Adipocyte (in vitro differentiated cells): ENCODE measurements at regions not wholly inside any gene's neighbourhood (a gene's known extent, or its start where the extent isn't known, plus 50 kb on each side); places are given as distances from the start of the nearest gene placed in this dataset.

Source experiments
- DNase-seq: peaks from one replicate; pipeline ENCODE4 v3.0.0-alpha.2; 2015; ENCODE audit warnings: low read depth
- H3K27me3 ChIP-seq: replicated peaks from 2 replicates; pipeline ENCODE4 v1.7.0; 2013; ENCODE audit warnings: mild to moderate bottlenecking, low read length, moderate library complexity; ENCODE audit not compliant: control insufficient read depth, insufficient read depth
- H3K36me3 ChIP-seq: 2 replicates; pipeline ENCODE4 v1.7.0; 2013; ENCODE audit warnings: low read length, mild to moderate bottlenecking, moderate library complexity; ENCODE audit not compliant: control insufficient read depth, insufficient read depth, severe bottlenecking
- H3K4me1 ChIP-seq: 2 replicates; pipeline ENCODE4 v1.7.0; 2013; ENCODE audit warnings: mild to moderate bottlenecking, low read length, moderate library complexity; ENCODE audit not compliant: control insufficient read depth, insufficient read depth
- H3K4me3 ChIP-seq: 2 replicates; pipeline ENCODE4 v1.7.0; 2013; ENCODE audit warnings: mild to moderate bottlenecking, low read length, moderate library complexity
- H3K9ac ChIP-seq: 2 replicates; pipeline ENCODE4 v1.7.0; 2013; ENCODE audit warnings: mild to moderate bottlenecking, low read length, moderate library complexity
- H3K9me3 ChIP-seq: 2 replicates; pipeline ENCODE4 v1.7.0; 2013; ENCODE audit warnings: mild to moderate bottlenecking, low read length, moderate library complexity; ENCODE audit not compliant: control insufficient read depth

- H3K4me3 ChIP-seq: no peak overlapping the region
- no peak overlapping the region for H3K9ac ChIP-seq
- no peaks in the 10 kb centered on the region for H3K27me3 ChIP-seq
- no peaks in the 10 kb centered on the region for H3K9me3 ChIP-seq
- DNase-seq: no peak
- H3K36me3 ChIP-seq: no peaks in the 10 kb centered on the region
- H3K4me1 ChIP-seq: peaks cover 19% of the 10 kb centered on the region
Observed at GRCh38 chr5:40400245-40400644, 279.5 kb upstream of the PTGER4 start.

DNA sequence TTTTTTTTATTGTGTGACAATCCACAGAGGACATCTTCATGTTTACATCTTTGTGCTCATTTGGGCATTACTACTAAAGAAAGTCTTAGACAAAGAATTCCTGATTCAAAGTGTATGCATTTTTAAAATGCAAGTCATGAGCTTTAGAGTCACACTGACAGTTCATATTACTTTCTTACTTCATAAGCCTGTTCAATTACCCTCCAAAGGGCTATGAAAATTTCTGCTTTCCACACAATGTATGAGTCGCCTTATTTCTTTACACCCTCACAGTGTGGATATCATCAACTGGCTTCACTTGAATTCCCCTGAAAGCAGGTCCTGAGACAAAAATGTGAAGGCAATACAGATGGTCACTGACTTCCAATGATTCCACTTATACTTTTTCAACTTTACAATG lies 280.4 kb upstream of the PTGER4 start:
- Histone ChIP-seq H3K36me3 (no peaks in the 10 kb centered on the region), H3K27me3 (no peaks in the 10 kb centered on the region), H3K9ac (no peak overlapping the region), H3K9me3 (no peaks in the 10 kb centered on the region), H3K4me1 (peaks cover 10% of the 10 kb centered on the region), H3K4me3 (no peak overlapping the region)
- DNase-seq: peak; percentile 70

- peaks cover 9% of the 10 kb centered on the region for H3K4me1 ChIP-seq
- no peak overlapping the region for H3K9ac ChIP-seq
- no peaks in the 10 kb centered on the region for H3K9me3 ChIP-seq
- DNase-seq: no peak
- no peaks in the 10 kb centered on the region for H3K36me3 ChIP-seq
- H3K27me3 ChIP-seq: no peaks in the 10 kb centered on the region
- H3K4me3 ChIP-seq: no peak overlapping the region
Observed at GRCh38 chr5:40397976-40398375, 281.7 kb upstream of the PTGER4 start.

GRCh38 chr5:40397091-40397490 lies 282.6 kb upstream of the PTGER4 start:
- no peak for DNase-seq
- H3K9me3 ChIP-seq: no peaks in the 10 kb centered on the region

GRCh38 chr5:40396317-40396716 lies 283.4 kb upstream of the PTGER4 start:
- Histone ChIP-seq H3K36me3 (no peaks in the 10 kb centered on the region), H3K4me3 (no peak overlapping the region), H3K27me3 (no peaks in the 10 kb centered on the region), H3K9ac (no peak overlapping the region), H3K9me3 (no peaks in the 10 kb centered on the region), H3K4me1 (peaks cover 9% of the 10 kb centered on the region)
- no peak for DNase-seq

More at GRCh38 chr5:40397091-40397490, 282.6 kb upstream of the PTGER4 start:
- H3K36me3 ChIP-seq: no peaks in the 10 kb centered on the region
- H3K4me3 ChIP-seq: no peak overlapping the region
- H3K27me3 ChIP-seq: no peaks in the 10 kb centered on the region
- H3K9ac ChIP-seq: no peak overlapping the region
- H3K4me1 ChIP-seq: peaks cover 9% of the 10 kb centered on the region

DNA sequence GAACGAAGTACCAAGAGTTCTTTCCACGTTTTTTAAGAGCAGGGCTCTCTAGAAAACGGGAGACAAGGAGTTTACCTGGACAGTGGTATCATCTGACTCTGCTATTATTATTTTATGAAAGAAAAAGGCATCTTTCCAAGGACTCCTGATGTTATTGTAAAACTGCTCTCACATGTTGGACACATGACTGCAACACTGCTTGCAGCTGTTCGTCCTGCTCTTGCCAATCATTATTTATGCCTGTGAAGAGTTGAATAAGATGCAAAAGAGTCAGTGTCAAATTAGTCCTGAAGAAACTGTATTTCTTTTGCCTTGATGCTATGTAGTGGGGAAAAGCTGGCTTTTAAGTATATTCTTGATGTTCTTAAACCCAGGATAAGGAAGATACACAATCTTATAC lies 284.5 kb upstream of the PTGER4 start:
- Histone ChIP-seq H3K4me1 (peaks cover 8% of the 10 kb centered on the region), H3K9me3 (no peaks in the 10 kb centered on the region), H3K9ac (no peak overlapping the region), H3K27me3 (no peaks in the 10 kb centered on the region), H3K4me3 (no peak overlapping the region), H3K36me3 (no peaks in the 10 kb centered on the region)
- no peak for DNase-seq

DNA sequence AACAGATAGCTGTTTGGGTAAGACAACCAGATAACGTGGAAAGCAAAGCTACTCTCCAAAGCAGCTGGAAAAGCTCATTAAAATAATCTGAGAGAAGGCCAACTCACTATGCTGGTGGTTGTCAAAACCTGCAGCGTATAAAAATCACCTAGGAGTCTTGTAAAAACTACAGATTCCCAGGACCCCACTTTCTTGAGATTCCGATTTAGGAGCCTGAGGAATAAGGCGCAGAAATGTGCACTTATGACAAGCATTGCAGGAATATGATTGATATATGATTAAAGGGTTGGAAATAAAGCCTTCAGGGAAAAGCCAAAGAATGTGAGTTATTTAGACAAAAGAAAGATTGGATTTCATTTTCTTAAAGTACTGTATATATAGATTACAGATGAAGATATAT lies 285.0 kb upstream of the PTGER4 start:
- Histone ChIP-seq H3K36me3 (no peaks in the 10 kb centered on the region), H3K9ac (no peak overlapping the region), H3K4me3 (no peak overlapping the region), H3K27me3 (no peaks in the 10 kb centered on the region), H3K9me3 (no peaks in the 10 kb centered on the region), H3K4me1 (peaks cover 5% of the 10 kb centered on the region)
- no peak for DNase-seq

GRCh38 chr5:40391642-40392041 lies 288.1 kb upstream of the PTGER4 start:
- Histone ChIP-seq H3K4me1 (peaks cover 3% of the 10 kb centered on the region), H3K9ac (no peak overlapping the region), H3K27me3 (no peaks in the 10 kb centered on the region), H3K9me3 (no peaks in the 10 kb centered on the region), H3K36me3 (no peaks in the 10 kb centered on the region), H3K4me3 (no peak overlapping the region)
- no peak for DNase-seq

GRCh38 chr5:40390281-40391149 lies 289.2 kb upstream of the PTGER4 start:
- Histone ChIP-seq H3K9me3 (no peaks in the 10 kb centered on the region), H3K4me3 (no peak overlapping the region), H3K4me1 (peaks cover 11% of the 10 kb centered on the region), H3K36me3 (no peaks in the 10 kb centered on the region), H3K27me3 (no peaks in the 10 kb centered on the region), H3K9ac (no peak overlapping the region)
- no peak for DNase-seq

DNA sequence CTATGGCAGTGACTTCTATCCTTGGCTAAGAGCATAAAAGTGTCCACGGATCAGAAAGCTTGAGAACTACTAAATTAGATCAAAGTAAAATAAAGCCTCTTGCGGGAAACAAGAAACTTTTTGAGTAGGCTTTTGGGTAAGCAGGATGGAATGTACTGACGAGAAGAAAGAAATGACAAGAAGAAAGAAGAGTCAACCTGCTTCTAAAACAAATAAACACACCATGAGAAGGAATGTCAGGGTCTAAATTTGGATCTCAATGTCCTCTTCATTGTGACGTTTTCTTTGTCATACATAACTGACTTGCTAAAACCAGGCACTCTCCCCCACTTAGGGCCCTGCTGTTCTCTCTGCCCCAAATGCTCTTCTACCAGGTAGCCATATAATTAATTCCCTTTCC lies 290.1 kb upstream of the PTGER4 start:
- Histone ChIP-seq H3K27me3 (no peaks in the 10 kb centered on the region), H3K4me1 (peaks cover 20% of the 10 kb centered on the region), H3K9ac (no peak overlapping the region), H3K9me3 (no peaks in the 10 kb centered on the region), H3K36me3 (no peaks in the 10 kb centered on the region), H3K4me3 (no peak overlapping the region)
- no peak for DNase-seq

DNA sequence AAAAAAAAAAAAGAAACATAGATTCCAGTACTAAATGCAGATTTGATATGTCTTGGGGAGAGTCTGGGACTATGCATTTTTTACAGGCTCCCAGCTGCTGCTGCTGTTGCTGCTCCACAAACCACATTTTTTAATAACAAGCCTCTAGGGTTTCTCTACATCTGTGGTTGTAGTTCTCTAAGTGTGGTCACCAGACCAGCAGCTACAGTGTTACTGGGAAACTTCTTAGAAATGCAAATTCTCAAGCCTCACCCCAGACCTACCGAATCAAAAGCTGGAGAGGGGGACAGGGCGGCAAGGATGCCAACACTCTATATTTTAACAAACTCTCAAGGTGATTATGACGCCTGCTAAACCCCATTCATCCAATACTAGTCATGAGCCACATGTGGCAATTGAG lies 293.4 kb upstream of the PTGER4 start:
- peaks cover 33% of the 10 kb centered on the region for H3K4me1 ChIP-seq
- no peak overlapping the region for H3K9ac ChIP-seq
- H3K27me3 ChIP-seq: no peaks in the 10 kb centered on the region
- H3K36me3 ChIP-seq: no peaks in the 10 kb centered on the region
- no peak overlapping the region for H3K4me3 ChIP-seq
- DNase-seq: no peak
- no peaks in the 10 kb centered on the region for H3K9me3 ChIP-seq

DNA sequence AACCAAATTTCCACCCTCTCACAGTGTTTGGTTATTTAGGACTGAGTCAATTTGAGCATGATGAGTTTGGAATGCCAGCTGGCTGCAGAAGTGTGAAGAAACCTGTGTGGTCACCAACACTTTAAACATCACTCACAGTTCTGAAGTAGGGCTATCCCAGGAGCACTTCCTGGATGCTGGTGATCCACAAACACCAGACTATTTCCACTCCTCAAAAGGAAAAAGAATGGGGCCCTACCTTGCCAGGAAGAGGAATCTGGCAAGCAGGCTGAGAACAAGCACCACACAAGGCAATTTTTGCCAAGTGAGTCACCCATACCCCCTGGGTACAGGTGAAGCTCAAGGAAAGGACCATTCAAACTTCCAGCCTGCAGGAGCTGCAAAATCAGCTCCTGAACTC lies 294.2 kb upstream of the PTGER4 start:
- Histone ChIP-seq H3K9me3 (no peaks in the 10 kb centered on the region), H3K36me3 (no peaks in the 10 kb centered on the region), H3K27me3 (no peaks in the 10 kb centered on the region), H3K4me3 (no peak overlapping the region), H3K4me1 (peaks cover 33% of the 10 kb centered on the region), H3K9ac (no peak overlapping the region)
- DNase-seq: no peak
